Right ventricle myocardium superior (tissue), 1 donor: ENCODE measurements at regions not wholly inside any gene's neighbourhood (a gene's known extent, or its start where the extent isn't known, plus 50 kb on each side); places are given as distances from the start of the nearest gene placed in this dataset.
"Not testable (repeated sequence)": the region's sequence is repeated elsewhere in the genome, so short reads cannot be mapped to it uniquely, and the experiment has no call there.

Experiments used
- ATAC-seq: fragments of 200-7000 bp; cut with Tn5 transposase; one replicate; pipeline ENCODE4 v1.9.1; 2020; ENCODE audit warnings: mild to moderate bottlenecking; ENCODE audit not compliant: poor library complexity
- DNase-seq: peaks from one replicate; pipeline ENCODE4 v3.0.0-alpha.2; 2020
- intact Hi-C: fragments of 100-400 bp; cut with DNase I; formaldehyde crosslinking; loops from one replicate; pipeline ENCODE4 v1.11.2; 2022
- donor health status: DM: no; HTN: yes; CAD: no; lungs with severe emphysema.

GRCh38 chr7:81339946-81340345 lies 421.1 kb upstream of the SEMA3C start:
- ATAC-seq, result no peak
- intact Hi-C loops, result no loop called here
- no peak for DNase-seq

- ATAC-seq, result no peak
- DNase-seq, result no peak
- intact Hi-C loops, result no loop called here
Measured at GRCh38 chr7:81333536-81333935, 414.7 kb upstream of the SEMA3C start.

GRCh38 chr7:81333004-81333403 lies 414.2 kb upstream of the SEMA3C start:
- no peak for ATAC-seq
- intact Hi-C loops, result no loop called here
- no peak for DNase-seq

GRCh38 chr7:81331061-81332018 lies 412.5 kb upstream of the SEMA3C start:
- DNase-seq (no peak), ATAC-seq (no peak)
- intact Hi-C loops, result no loop called here

GRCh38 chr7:81330108-81330507 lies 411.3 kb upstream of the SEMA3C start:
- DNase-seq (no peak), ATAC-seq (no peak)
- intact Hi-C loops, result no loop called here

- DNase-seq (no peak), ATAC-seq (no peak)
- intact Hi-C loops, result no loop called here
Measured at GRCh38 chr7:81327468-81328266, 408.8 kb upstream of the SEMA3C start.

GRCh38 chr7:81321949-81322348 lies 403.1 kb upstream of the SEMA3C start:
- ATAC-seq (no peak), DNase-seq (no peak)
- intact Hi-C loops, result no loop called here

GRCh38 chr7:81317741-81318140 lies 398.9 kb upstream of the SEMA3C start:
- no peak for ATAC-seq
- intact Hi-C loops, result no loop called here
- DNase-seq, result no peak

GRCh38 chr7:81308643-81309322 lies 389.9 kb upstream of the SEMA3C start:
- ATAC-seq, result no peak
- intact Hi-C loops, result no loop called here

GRCh38 chr7:81301815-81302214 lies 383.0 kb upstream of the SEMA3C start:
- intact Hi-C loops, result no loop called here
- DNase-seq (no peak), ATAC-seq (no peak)

More at GRCh38 chr7:81308643-81309322, 389.9 kb upstream of the SEMA3C start:
- no peak for DNase-seq

GRCh38 chr7:81300753-81301152 lies 381.9 kb upstream of the SEMA3C start:
- DNase-seq (no peak), ATAC-seq (no peak)
- intact Hi-C loops, result no loop called here

GRCh38 chr7:81299711-81300110 lies 380.9 kb upstream of the SEMA3C start:
- ATAC-seq, result no peak
- intact Hi-C loops, result no loop called here
- DNase-seq, result no peak

GRCh38 chr7:81298951-81299666 lies 380.3 kb upstream of the SEMA3C start:
- intact Hi-C loops, result no loop called here
- no peak for DNase-seq
- no peak for ATAC-seq

GRCh38 chr7:81297317-81297716 lies 378.5 kb upstream of the SEMA3C start:
- intact Hi-C loops, result no loop called here
- no peak for ATAC-seq
- DNase-seq, result no peak

- DNase-seq, result no peak
- no peak for ATAC-seq
- intact Hi-C loops, result no loop called here
Measured at GRCh38 chr7:81296726-81297125, 377.9 kb upstream of the SEMA3C start.

- intact Hi-C loops, result no loop called here
- no peak for DNase-seq
- ATAC-seq, result no peak
Measured at GRCh38 chr7:81294897-81295515, 376.2 kb upstream of the SEMA3C start.

- intact Hi-C loops, result no loop called here
- DNase-seq (no peak), ATAC-seq (no peak)
Measured at GRCh38 chr7:81293806-81294205, 375.0 kb upstream of the SEMA3C start.

GRCh38 chr7:81286754-81287153 lies 367.9 kb upstream of the SEMA3C start:
- DNase-seq, intact Hi-C loops: not testable (repeated sequence)

More at GRCh38 chr7:81286754-81287153, 367.9 kb upstream of the SEMA3C start:
- not testable (repeated sequence) for ATAC-seq
